EH (cell line): ENCODE measurements at regions not wholly inside any gene's neighbourhood (a gene's known extent, or its start where the extent isn't known, plus 50 kb on each side); places are given as distances from the start of the nearest gene placed in this dataset.
A peak's percentile ranks its signal among the peaks of the same experiment; 100 is the strongest.

ENCODE experiments used
- DNase-seq: peaks from one replicate; pipeline ENCODE4 v3.0.0-alpha.2; 2015; ENCODE audit warnings: low read depth

- DNase-seq = no peak
These were observed 149.2 kb downstream of the INSIG2 start for GRCh38 chr2:118237451-118237850.

DNA sequence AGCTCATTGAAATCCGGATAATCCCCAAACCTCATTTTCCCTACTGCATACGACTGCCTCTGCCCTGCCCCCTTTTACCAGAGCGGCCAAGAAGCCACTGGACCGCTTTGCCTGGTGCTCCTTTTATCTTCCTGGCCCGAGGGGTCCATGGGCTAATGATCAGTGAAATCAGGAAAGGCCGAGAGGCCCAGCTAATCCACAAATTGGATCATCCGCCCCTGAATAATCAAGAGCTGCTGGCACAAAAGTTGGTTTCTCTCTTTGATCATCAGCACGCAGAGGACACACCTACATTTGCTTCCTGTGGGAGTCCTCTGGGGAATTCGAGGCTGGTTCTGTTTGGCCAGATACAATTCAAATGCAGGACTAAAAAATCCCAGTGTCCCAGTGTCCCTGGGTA is 144.5 kb downstream of the INSIG2 start:
- DNase-seq = no peak

DNA sequence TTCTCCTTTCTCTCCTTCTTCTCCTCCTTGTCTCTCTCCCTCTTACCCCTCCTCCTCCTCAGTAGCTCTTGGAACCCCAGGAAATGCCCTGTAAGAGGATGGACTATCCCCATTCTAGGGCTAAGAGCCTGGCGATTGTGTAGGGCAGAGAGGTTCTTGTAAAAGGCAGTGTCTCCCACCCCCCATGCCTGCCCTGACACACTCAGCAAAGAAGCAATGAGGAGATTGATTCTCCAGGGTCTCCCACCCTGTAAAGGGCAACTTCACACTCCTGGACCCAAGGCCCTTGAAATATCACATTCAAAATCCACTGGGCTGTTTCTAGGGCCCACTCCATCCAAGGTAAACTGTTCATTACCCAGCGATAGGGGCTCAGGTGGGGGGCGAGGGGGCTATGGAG is 144.1 kb downstream of the INSIG2 start:
- DNase-seq = no peak

- DNase-seq = no peak
These were observed 143.5 kb downstream of the INSIG2 start for GRCh38 chr2:118231759-118232158.

- DNase-seq = no peak
These were observed 139.6 kb downstream of the INSIG2 start for GRCh38 chr2:118227698-118228508.

- no peak for DNase-seq
These were observed 137.4 kb downstream of the INSIG2 start for GRCh38 chr2:118225666-118226065.

DNA sequence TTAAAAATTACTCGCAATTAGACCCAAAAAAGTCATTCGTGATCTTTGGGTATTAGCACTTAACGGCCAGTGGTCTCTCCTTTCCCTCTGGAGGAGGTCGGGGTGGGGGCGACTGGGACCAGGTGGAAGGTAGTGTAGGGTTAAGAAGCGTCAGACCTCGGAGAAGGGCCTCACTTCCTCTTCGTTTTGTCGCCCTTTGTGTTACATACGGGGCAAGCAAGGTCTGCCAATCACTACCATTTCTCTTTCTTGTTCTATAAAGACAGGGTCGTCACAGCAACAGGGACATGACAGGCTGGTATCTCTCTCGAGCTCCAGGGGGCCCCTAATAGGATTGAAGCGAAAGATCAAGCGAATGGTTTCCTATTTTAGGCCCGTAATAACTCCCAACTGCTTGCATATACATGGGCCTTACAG is 136.6 kb downstream of the INSIG2 start:
- DNase-seq = no peak

GRCh38 chr2:118223992-118224894 is 136.0 kb downstream of the INSIG2 start:
- DNase-seq = peak; percentile 19

DNA sequence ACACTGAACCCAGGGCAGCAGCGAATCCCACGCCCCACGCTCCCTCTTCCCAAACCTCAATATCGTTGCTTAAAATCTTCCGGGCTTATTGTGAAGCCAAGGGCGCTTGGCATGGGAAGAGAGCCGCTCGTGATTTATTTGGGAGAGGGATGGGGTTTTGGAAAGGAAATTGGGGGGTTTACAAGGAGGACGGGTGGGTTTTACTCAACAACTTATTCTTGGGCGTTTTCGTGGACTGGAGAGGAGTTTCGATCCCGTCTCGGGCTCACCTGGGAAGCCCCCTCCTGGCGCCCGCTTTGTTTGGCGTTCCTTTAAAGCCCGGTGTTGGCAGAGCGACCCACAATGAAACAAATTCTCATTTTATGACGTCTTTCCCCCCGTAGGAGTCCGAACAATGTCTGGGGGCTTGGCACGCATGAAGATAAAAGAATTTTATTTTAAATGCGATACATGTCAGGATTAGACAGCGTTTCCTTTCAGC is 135.3 kb downstream of the INSIG2 start:
- no peak for DNase-seq

DNA sequence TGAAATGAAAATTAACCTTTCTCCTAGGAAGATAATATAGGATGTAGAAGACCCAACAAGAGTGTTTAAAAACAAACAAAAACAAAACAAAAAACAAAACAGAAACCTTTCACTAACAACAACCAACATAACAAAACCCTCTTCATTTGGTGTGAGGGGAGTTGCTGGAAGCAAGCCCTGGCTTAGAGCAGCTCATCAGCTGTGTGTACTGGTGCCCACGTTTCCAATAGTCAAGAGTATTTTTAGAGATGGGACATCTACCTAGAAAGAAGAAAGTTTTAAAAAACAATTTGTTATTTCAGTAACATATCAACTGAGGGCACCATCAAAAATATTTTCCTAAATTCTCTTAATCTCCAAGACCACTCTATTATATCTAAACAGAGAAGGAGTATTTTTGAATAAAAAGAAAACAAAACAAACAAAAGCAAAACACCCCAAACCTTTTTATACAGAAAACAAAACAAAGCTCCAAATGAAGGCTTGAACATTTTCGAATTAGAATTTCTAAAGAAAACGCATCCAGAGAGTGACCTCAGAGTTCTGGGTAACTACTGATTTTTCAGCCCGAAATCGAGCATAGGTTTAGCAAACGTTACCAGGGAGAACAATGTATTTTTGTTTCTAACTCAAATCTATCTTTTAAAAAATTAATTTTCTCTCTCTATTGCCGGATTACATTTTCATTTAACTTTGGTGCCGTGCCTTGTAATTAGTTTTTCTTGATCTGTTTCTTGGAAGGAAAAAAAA is 134.6 kb downstream of the INSIG2 start:
- no peak for DNase-seq

- DNase-seq = no peak
These were observed 134.0 kb downstream of the INSIG2 start for GRCh38 chr2:118222273-118222594.

DNA sequence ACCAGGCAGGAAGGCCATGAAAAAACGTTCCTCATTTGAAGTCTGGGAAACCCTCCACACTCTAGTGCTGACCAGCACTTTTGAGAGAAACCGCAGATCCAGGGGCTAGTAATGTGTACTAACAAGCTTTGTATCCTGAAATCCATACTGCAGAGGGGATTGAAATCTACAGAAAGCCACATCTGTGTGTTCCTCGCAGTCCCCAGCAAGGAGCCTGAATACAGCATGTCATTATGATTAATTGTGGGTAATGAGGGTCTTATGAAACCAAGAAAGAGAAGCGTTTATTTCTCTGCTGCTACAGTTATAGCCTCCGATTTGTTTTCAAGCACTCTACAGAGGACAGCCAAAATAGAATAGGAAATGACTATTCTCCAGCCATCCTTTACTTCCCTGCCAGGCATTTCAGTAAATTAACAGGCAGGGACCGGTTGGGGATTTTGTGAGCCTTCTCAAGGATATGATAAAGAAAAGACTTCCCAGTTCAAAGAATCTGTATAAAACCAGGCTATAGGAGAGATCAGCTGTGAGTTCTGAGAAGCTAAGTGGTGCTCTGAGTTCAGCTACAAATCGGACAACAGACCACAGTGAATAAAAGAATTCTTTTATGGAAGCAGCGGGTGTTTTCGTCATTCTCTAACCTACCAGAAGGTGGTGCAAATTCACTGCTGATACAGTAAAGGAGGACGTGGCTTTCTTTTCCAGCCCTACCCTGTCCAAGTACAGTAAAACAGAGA is 133.4 kb downstream of the INSIG2 start:
- DNase-seq = peak; percentile 73

GRCh38 chr2:118219611-118220010 is 131.3 kb downstream of the INSIG2 start:
- no peak for DNase-seq

DNA sequence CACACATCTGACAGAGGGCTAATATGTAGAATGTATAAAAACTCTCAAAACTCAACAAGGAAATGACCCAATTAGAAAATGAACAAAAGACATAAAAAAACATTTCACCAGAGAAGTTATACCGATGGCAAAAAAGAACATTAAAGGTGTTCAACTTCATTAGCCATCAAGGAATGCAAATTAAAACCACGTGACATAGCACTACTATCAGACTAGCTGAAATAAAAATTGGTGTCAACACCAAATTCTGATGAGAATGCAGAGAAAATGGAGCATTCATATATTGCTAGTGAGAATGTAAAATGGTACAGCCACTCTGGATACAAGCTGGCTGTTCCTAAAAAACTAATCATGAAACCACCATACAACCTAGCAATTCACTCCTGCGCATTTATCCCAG is 128.0 kb downstream of the INSIG2 start:
- no peak for DNase-seq

GRCh38 chr2:118209727-118210126 is 121.5 kb downstream of the INSIG2 start:
- no peak for DNase-seq

DNA sequence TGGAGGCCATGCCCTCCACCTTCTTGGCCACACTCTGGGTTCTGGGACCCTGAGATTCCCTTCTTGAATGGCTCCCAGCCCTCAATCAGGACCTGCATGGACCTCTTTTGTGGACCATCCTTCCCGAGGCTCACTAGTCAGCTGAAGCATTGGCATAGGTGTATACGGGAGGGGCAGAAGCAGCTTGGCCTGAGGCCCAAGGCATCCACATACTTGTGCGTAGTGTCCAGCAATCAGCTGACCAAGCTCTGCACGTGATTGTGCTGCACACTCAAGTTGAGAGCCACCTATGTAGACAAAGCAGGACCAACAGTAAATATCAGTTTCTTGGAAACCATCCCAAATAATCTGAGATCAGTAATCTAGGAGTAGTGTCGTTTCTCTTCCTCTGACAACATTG is 119.6 kb downstream of the INSIG2 start:
- DNase-seq = no peak

GRCh38 chr2:118202707-118203303 is 114.5 kb downstream of the INSIG2 start:
- peak; percentile 53 for DNase-seq

- no peak for DNase-seq
These were observed 110.0 kb downstream of the INSIG2 start for GRCh38 chr2:118198268-118198667.

DNA sequence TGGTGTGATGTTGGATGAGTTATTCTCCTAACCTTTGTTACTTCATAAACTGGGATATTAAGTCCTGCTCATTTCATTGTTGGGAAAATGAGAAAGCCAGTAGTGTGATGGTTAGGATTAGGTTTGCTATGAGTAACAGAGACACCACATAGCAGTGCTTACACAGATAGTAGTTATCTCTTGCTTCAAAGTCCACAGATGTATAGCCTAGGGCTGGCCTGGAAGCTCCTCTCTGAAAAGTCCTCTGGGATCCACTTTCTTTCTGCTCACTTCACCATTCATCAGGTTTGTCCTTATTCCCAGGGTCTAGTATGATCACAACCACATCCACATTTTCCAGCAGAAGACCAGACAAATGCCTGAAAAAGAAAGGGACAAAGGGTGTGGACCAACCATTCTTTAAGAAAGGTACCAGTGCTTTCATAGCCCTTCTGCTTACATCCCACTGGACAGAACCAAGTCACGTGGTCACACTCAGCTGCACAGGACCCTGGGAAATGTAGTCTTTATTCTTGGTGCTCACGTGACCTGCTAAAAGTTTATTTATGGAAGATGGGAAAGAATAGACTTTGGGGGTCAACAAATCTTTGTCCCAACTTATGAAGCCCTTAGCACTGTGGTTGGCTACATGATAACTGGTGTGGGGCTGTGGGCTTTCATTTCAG is 108.9 kb downstream of the INSIG2 start:
- DNase-seq = peak; percentile 43

DNA sequence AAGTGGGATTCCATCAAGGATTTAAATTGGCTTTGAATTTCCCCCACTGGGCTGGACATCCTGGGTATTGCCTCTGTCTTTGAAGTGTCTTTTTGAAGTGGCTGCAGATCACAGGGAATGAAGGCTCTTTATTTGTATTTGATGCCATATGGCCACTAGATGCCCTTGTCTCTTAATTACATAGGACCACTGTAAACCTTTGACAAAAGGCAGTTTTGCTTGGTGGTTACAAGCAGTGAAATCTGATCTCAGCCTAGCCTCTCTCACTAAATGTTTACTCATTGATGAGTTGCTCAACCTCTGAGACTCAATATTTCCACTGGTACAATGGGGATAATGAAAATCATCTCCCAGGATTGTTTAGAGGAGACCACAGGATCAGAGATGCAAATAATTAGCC is 102.2 kb downstream of the INSIG2 start:
- DNase-seq = no peak

DNA sequence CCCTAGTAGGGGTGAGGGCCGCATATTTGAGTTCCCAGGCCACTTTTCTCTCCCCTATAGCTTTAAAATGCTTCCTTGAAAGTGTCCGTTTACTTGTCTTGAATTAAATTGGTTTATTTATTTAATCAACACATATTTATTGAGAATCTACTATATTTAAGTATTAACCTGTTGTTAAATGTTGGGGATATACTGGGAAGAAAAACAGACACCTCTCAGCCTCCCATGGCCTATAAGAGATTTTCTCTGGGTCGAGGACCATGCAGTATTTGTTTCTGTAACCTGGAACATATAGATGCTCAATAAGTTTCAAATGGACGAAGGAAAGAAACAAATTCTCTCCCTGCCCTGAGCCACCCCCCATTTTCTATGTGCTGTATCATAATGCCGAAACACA is 98.6 kb downstream of the INSIG2 start:
- DNase-seq = no peak
